B cell (primary cell): ENCODE measurements at regions not wholly inside any gene's neighbourhood (a gene's known extent, or its start where the extent isn't known, plus 50 kb on each side); places are given as distances from the start of the nearest gene placed in this dataset.

Source experiments
- ATAC-seq: fragments of 200-7000 bp; cut with Tn5 transposase; one replicate; pipeline ENCODE4 v1.10.0; 2021; ENCODE audit warnings: low read depth, mild to moderate bottlenecking, moderate number of reproducible peaks, moderate library complexity
- CTCF ChIA-PET: fragments of 350-600 bp; sonication (Branson Sonifier 250); formaldehyde crosslinking; loops from one replicate; lab custom pipeline; 2021; ENCODE audit warnings: antibody characterized with exemption, inconsistent platforms; lab: Charles Lee
- POLR2A ChIA-PET: fragments of 350-600 bp; sonication (Branson Sonifier 250); formaldehyde crosslinking; loops from one replicate; lab custom pipeline; 2021; ENCODE audit warnings: antibody characterized with exemption; lab: Charles Lee
- DNase-seq: peaks from one replicate; pipeline ENCODE4 v3.0.0; 2013
- H2AFZ ChIP-seq: 2 replicates; pipeline ENCODE4 v1.6.1; 2012; ENCODE audit warnings: mild to moderate bottlenecking, low read depth, low read length; ENCODE audit not compliant: insufficient read depth, poor library complexity, severe bottlenecking
- H3K27ac ChIP-seq, 2 donors: 1 replicate in 1 of 2; 2 replicates in 1 of 2; pipeline ENCODE4 v1.5.1; 2012 to 2013; ENCODE audit warnings: low read length in 2 of 2, mild to moderate bottlenecking in 2 of 2, moderate library complexity in 1 of 2
- H3K27me3 ChIP-seq, 4 experiments: fragments of 200-600 bp in 1 of 4; sonication (generic) in 1 of 4; replicated peaks in 1 of 4; 1 replicate in 2 of 4; 2 replicates in 2 of 4; pipeline versions ENCODE4 v1.6.1 to v1.7.0; 2013 to 2016; ENCODE audit warnings: low read length in 3 of 4, mild to moderate bottlenecking in 2 of 4, mixed read lengths in 1 of 4, moderate library complexity in 1 of 4; ENCODE audit not compliant: insufficient read depth in 4 of 4, control insufficient read depth in 3 of 4; ENCODE audit errors: control extremely low read depth in 1 of 4
- H3K36me3 ChIP-seq, 2 experiments: replicated peaks in 1 of 2; 1 replicate in 1 of 2; 2 replicates in 1 of 2; pipeline versions ENCODE4 v1.6.1 to v1.7.1; 2013; ENCODE audit warnings: low read length in 1 of 2; ENCODE audit not compliant: insufficient read depth in 2 of 2, control insufficient read depth in 1 of 2; ENCODE audit errors: control extremely low read depth in 1 of 2, extremely low read depth in 1 of 2
- H3K4me1 ChIP-seq, 2 donors: fragments of 200-600 bp in 1 of 2; sonication (generic) in 1 of 2; 1 replicate in 1 of 2; 2 replicates in 1 of 2; pipeline versions ENCODE4 v1.5.1 to v1.6.1; 2013 to 2017; ENCODE audit warnings: low read length in 2 of 2; ENCODE audit not compliant: control insufficient read depth in 2 of 2, insufficient read depth in 2 of 2
- H3K4me2 ChIP-seq: replicated peaks from 2 replicates; pipeline ENCODE3; 2012; ENCODE audit warnings: mild to moderate bottlenecking, low read depth, low read length; ENCODE audit not compliant: poor library complexity, severe bottlenecking
- H3K4me3 ChIP-seq, 5 experiments: fragments of 200-600 bp in 1 of 5; sonication (generic) in 1 of 5; 1 replicate in 3 of 5; 2 replicates in 2 of 5; pipeline versions ENCODE4 v1.5.1 to v1.7.0; 2011 to 2016; ENCODE audit warnings: low read length in 4 of 5, mild to moderate bottlenecking in 4 of 5, low read depth in 2 of 5, control low read depth in 1 of 5, moderate library complexity in 1 of 5; ENCODE audit not compliant: insufficient read depth in 1 of 5; ENCODE audit errors: control extremely low read depth in 1 of 5, extremely low read depth in 1 of 5
- H3K79me2 ChIP-seq: fragments of 200-600 bp; sonication (generic); one replicate; pipeline ENCODE4 v1.6.0; 2016; ENCODE audit warnings: low read length; ENCODE audit not compliant: control insufficient read depth, insufficient read depth
- H3K9ac ChIP-seq: fragments of 200-600 bp; sonication (generic); 2 replicates; pipeline ENCODE4 v1.6.1; 2017; ENCODE audit warnings: mild to moderate bottlenecking, low read length, moderate library complexity
- H3K9me3 ChIP-seq, 3 donors: one replicate each; pipeline versions ENCODE4 v1.6.1 to v1.7.1; 2013; ENCODE audit warnings: low read length in 2 of 3; ENCODE audit not compliant: control insufficient read depth in 2 of 3, insufficient read depth in 1 of 3; ENCODE audit errors: control extremely low read depth in 1 of 3
- H4K20me1 ChIP-seq: 2 replicates; pipeline ENCODE4 v1.6.0; 2012; ENCODE audit warnings: mild to moderate bottlenecking, low read length; ENCODE audit not compliant: insufficient read depth, control insufficient read depth, poor library complexity, severe bottlenecking
- H3K27ac Mint-ChIP-seq: one replicate; pipeline ENCODE4 v1.8.0; 2021; ENCODE audit warnings: mixed read lengths
- H3K27me3 Mint-ChIP-seq: one replicate; pipeline ENCODE4 v1.8.0; 2021; ENCODE audit warnings: mixed read lengths
- H3K4me1 Mint-ChIP-seq: one replicate; pipeline ENCODE4 v1.8.0; 2021; ENCODE audit warnings: mixed read lengths
- H3K4me3 Mint-ChIP-seq: one replicate; pipeline ENCODE4 v1.8.0; 2021; ENCODE audit warnings: mixed read lengths
- H3K9me3 Mint-ChIP-seq: one replicate; pipeline ENCODE4 v1.8.0; 2022; ENCODE audit warnings: mixed read lengths; ENCODE audit not compliant: insufficient read depth
- CTCF ChIP-seq: fragments of 200-600 bp; IDR thresholded peaks from one replicate; pipeline ENCODE4 v1.8.0; 2022; ENCODE audit warnings: antibody characterized with exemption, mild to moderate bottlenecking
- EZH2 ChIP-seq: IDR thresholded peaks from 2 replicates; pipeline ENCODE4 v1.6.1; 2012; ENCODE audit warnings: borderline replicate concordance, low read depth, mild to moderate bottlenecking, moderate library complexity, low read length; ENCODE audit not compliant: insufficient read depth, poor library complexity, severe bottlenecking
- WGBS: methylation state at CpG from one replicate; pipeline ENCODE4 v1.1.5; 2013; ENCODE audit warnings: missing lambda C conversion rate; ENCODE audit not compliant: insufficient coverage; 5-methylcytosine and 5-hydroxymethylcytosine counted together
- intact Hi-C: fragments of 100-400 bp; cut with micrococcal nuclease; formaldehyde crosslinking; loops from one replicate; pipeline ENCODE4 v1.10.0; 2022

GRCh38 chr13:90068658-90069057, 1278.8 kb upstream of the MIR17HG start:
- Mint-ChIP-seq H3K9me3 (peaks cover 9% of the 10 kb centered on the region), H3K27me3 (no peaks in the 10 kb centered on the region), H3K4me3 (no peak overlapping the region), H3K4me1 (no peaks in the 10 kb centered on the region), H3K27ac (no peak overlapping the region)
- Histone ChIP-seq H3K9ac (no peak overlapping the region), H3K9me3 (peaks cover 0 to 8% (median 0%) of the 10 kb centered on the region in 3 donors), H3K79me2 (no peaks in the 10 kb centered on the region), H3K27ac (no peak overlapping the region), H2AFZ (no peak overlapping the region), H3K4me2 (no peak overlapping the region), H3K4me3 (no peak overlapping the region), H4K20me1 (no peaks in the 10 kb centered on the region), H3K36me3 (no peaks in the 10 kb centered on the region), H3K27me3 (no peaks in the 10 kb centered on the region), H3K4me1 (no peaks in the 10 kb centered on the region)
- POLR2A ChIA-PET: no interaction called here
- no peak for ATAC-seq
- WGBS: 0% methylated on average over 1 of the region's 3 CpGs
- intact Hi-C loops: no loop called here
- TF ChIP-seq EZH2 (no peak), CTCF (no peak)
- CTCF ChIA-PET: no interaction called here
- no peak for DNase-seq

- peaks cover 0 to 8% (median 0%) of the 10 kb centered on the region in 3 donors for H3K9me3 ChIP-seq
- Mint-ChIP-seq H3K4me3 (no peak overlapping the region), H3K9me3 (peaks cover 4% of the 10 kb centered on the region), H3K4me1 (no peaks in the 10 kb centered on the region), H3K27ac (no peak overlapping the region), H3K27me3 (no peaks in the 10 kb centered on the region)
- no peak for TF ChIP-seq CTCF
- no peak for TF ChIP-seq EZH2
- no peaks in the 10 kb centered on the region for H3K36me3 ChIP-seq
- intact Hi-C loops: no loop called here
- H3K27me3 ChIP-seq: no peaks in the 10 kb centered on the region
- no peak overlapping the region for H3K27ac ChIP-seq
- ChIA-PET POLR2A (no interaction called here), CTCF (no interaction called here)
- no peak for ATAC-seq
- H3K9ac ChIP-seq: no peak overlapping the region
- H3K4me1 ChIP-seq: no peaks in the 10 kb centered on the region
- no peak overlapping the region for H2AFZ ChIP-seq
- H3K4me3 ChIP-seq: no peak overlapping the region
- WGBS: no CpG with 5 or more reads among the region's 1 CpG
- H3K79me2 ChIP-seq: no peaks in the 10 kb centered on the region
- no peak for DNase-seq
- no peaks in the 10 kb centered on the region for H4K20me1 ChIP-seq
- H3K4me2 ChIP-seq: no peak overlapping the region
Measured at GRCh38 chr13:90070362-90070761, 1277.1 kb upstream of the MIR17HG start.
